Retinal pigment epithelial cell (primary cell): ENCODE measurements at regions not wholly inside any gene's neighbourhood (a gene's known extent, or its start where the extent isn't known, plus 50 kb on each side); places are given as distances from the start of the nearest gene placed in this dataset.

Experiments
- DNase-seq: peaks from one replicate; pipeline ENCODE4 v3.0.0-alpha.2; 2010; ENCODE audit warnings: low read depth
- H3K4me3 ChIP-seq: 2 replicates; pipeline ENCODE4 v1.5.1; 2011; ENCODE audit warnings: mild to moderate bottlenecking, low read length, control low read depth, moderate library complexity
- CTCF ChIP-seq: conservative IDR thresholded peaks from 2 replicates; pipeline ENCODE4 v1.5.1; 2011; ENCODE audit warnings: low read depth, low read length, control low read depth, inconsistent platforms

DNA sequence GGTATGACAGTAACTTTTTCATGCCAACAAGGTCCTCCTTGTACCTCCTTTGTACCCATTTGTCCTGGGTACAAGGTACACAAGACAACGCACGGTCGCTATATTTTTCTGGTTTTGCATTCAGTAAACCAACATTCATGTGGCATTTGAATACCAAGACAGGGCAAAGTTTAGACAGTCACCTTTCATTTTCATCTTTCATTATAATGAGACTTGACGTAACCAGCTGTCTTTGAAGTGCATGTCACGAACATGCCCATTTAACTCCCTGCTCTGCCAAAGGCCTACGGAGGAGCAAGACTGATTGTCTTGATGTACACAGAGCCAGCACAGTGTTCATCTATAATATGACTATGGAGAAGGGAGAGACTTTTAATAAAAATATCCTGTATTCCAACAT, 91.0 kb downstream of the SETD4 start:
- TF ChIP-seq CTCF: no peak
- H3K4me3 ChIP-seq: no peak overlapping the region
- no peak for DNase-seq

GRCh38 chr21:35968564-35968963, 91.8 kb downstream of the SETD4 start:
- no peak for TF ChIP-seq CTCF
- no peak for DNase-seq
- H3K4me3 ChIP-seq: no peak overlapping the region

DNA sequence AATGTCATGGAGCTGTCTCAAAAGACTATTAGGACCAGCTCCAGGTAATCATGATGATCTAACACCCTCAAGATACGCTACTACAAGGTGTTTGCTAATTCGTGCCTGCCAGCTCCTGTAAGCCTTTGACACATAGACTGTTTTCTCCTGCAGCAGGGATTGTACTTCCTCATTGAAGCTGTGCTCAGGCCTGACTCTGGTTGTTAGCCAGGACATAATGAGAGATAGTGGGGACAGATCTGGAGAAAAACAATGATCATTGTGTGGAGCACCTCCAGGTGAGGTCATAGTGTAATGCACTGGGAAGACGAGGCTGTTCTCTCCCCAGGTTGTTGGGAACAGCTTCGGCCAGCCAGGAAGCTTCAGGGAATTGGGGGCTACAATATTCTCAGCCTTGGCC, 94.6 kb downstream of the SETD4 start:
- no peak overlapping the region for H3K4me3 ChIP-seq
- DNase-seq: no peak
- TF ChIP-seq CTCF: no peak

DNA sequence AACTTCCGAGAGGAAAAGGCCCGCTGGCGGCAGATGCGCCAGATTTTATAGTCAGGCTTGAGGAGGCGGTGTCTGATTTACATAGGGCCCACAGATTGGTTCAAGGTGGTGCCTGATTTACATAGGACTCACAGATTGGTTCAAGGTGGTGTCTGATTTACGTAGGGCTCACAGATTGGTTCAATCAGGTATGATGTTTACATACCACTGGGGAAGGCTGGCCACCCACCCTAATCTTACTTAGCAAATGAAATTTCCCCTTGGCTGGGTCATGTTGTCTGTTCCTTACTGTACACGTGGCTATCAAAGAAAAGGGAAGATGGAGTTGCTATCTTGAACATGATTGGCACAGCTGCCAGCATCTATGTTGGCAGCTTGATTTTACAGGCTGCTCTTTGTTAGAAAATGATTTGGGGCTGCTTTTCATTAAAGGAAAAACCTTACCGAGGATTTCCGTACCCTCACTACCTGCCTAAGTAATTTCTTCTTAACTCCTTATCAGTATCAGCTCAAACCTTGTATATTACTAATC, 96.3 kb downstream of the SETD4 start:
- no peak for DNase-seq
- H3K4me3 ChIP-seq: no peak overlapping the region
- no peak for TF ChIP-seq CTCF

DNA sequence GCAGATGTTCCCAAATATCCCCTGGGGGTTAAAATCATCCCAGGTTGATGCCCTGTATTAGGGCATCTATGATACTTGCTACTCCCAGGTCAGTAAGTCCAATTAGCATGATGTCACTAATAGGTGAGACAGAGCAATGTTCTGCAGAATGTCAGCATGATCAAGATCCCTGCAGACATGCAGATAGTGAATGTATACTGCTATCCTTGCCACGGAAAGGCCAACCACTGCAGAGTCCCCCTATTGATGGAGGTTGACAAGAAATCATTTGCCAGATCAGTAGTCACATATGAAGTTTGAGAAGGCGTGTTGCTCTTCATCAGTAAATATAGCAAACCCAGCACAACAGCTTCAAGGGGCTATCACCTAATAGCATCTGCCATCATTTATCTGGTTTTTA, 97.4 kb downstream of the SETD4 start:
- DNase-seq: no peak
- no peak for TF ChIP-seq CTCF
- no peak overlapping the region for H3K4me3 ChIP-seq

DNA sequence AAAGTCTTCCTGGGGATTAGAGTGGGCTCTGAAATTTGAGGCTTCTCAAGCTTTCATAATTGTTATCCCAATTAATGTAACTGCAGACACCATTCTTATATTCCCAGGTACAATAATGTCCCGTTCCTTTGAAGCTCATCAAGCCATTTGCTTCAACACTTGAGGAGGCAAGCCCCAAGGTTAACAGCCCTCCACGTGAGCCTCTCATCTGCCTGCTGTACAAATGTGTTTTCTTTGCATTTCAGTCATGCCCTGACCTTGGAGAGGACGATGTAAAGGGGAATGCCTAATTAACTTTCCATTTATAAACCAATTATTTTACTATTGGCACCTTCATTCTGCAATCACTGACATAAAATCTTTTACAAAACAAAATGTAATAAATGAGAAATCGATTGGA, 106.3 kb downstream of the SETD4 start:
- H3K4me3 ChIP-seq: no peak overlapping the region
- TF ChIP-seq CTCF: no peak
- no peak for DNase-seq

GRCh38 chr21:35953597-35953996, 106.7 kb downstream of the SETD4 start:
- TF ChIP-seq CTCF: no peak
- DNase-seq: no peak
- H3K4me3 ChIP-seq: no peak overlapping the region
